ENCODE measurements at regions not wholly inside any gene's neighbourhood (a gene's known extent, or its start where the extent isn't known, plus 50 kb on each side); places are given as distances from the start of the nearest gene placed in this dataset.

DNA sequence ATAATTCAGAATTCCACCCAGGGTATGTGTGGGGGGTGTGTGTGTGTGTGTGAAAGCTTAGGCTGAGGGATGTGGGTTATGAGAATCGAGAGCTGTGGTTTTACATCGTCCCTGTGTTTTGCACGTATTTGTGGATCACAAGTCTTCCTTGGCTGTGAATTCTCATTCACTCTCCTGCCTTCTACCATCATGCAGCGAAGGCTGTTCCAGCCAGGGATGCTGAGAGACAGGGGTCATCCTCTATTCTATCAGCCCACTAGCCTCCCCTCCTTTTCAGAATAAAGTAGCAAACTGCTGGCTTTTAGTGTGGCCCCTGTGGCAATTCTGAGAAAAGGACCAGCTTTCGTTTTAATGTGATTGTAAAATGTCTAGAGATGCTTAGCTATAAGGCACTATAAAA, 460.6 kb upstream of the NR2F2 start:
- no peak for DNase-seq (ENCODE audit: low spot score)
- no peak for ATAC-seq (ENCODE audit: low read depth)

DNA sequence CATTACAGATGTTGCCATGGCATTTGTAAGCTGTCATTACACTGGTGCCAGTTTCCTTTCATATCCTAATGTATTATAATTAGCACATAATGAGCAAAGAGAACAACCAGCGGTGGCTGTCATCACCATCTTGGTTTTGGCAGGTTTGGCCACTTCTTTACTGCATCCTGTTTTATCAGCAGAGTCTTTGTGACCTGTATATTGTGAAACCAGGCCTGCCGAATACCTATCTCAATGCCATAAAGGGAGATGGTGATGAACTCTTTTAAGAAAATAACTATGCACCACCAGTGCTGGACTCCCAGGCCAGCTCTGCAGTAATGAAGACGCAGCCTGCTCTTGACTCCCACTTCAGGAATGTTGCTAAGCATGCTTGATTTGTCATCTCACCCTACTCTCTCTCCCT, 458.1 kb upstream of the NR2F2 start:
- TF ChIP-seq, protein P1, sequence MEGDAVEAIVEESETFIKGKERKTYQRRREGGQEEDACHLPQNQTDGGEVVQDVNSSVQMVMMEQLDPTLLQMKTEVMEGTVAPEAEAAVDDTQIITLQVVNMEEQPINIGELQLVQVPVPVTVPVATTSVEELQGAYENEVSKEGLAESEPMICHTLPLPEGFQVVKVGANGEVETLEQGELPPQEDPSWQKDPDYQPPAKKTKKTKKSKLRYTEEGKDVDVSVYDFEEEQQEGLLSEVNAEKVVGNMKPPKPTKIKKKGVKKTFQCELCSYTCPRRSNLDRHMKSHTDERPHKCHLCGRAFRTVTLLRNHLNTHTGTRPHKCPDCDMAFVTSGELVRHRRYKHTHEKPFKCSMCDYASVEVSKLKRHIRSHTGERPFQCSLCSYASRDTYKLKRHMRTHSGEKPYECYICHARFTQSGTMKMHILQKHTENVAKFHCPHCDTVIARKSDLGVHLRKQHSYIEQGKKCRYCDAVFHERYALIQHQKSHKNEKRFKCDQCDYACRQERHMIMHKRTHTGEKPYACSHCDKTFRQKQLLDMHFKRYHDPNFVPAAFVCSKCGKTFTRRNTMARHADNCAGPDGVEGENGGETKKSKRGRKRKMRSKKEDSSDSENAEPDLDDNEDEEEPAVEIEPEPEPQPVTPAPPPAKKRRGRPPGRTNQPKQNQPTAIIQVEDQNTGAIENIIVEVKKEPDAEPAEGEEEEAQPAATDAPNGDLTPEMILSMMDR (IDR thresholded peaks at IDR 0.05; ENCODE audit: poor library complexity, severe bottlenecking), result no peak
- DNase-seq (ENCODE audit: low spot score), result peak; percentile 79
- peak; percentile 96 for ATAC-seq (ENCODE audit: low read depth)
- H3K4me3 ChIP-seq (ENCODE audit: severe bottlenecking), result no peak overlapping the region
- peak overlapping the region; percentile 35 for H3K27ac ChIP-seq (ENCODE audit: poor library complexity, severe bottlenecking)
- no peaks in the 10 kb centered on the region for H3K27me3 ChIP-seq (ENCODE audit: insufficient read depth, poor library complexity, severe bottlenecking)
- H3K9me3 ChIP-seq (ENCODE audit: severe bottlenecking), result no peaks in the 10 kb centered on the region
- H3K4me1 ChIP-seq (ENCODE audit: insufficient read depth, poor library complexity, severe bottlenecking), result peaks cover 18% of the 10 kb centered on the region
- no peaks in the 10 kb centered on the region for H3K36me3 ChIP-seq (ENCODE audit: low read depth)

More for the DNA sequence above, 460.6 kb upstream of the NR2F2 start:
- no peaks in the 10 kb centered on the region for H3K36me3 ChIP-seq (ENCODE audit: low read depth)
- no peak overlapping the region for H3K4me3 ChIP-seq (ENCODE audit: severe bottlenecking)
- no peaks in the 10 kb centered on the region for H3K27me3 ChIP-seq (ENCODE audit: insufficient read depth, poor library complexity, severe bottlenecking)
- H3K9me3 ChIP-seq (ENCODE audit: severe bottlenecking), result no peaks in the 10 kb centered on the region
- H3K27ac ChIP-seq (ENCODE audit: poor library complexity, severe bottlenecking), result no peak overlapping the region
- H3K4me1 ChIP-seq (ENCODE audit: insufficient read depth, poor library complexity, severe bottlenecking), result peaks cover 15% of the 10 kb centered on the region
- TF ChIP-seq, protein P1 (IDR thresholded peaks at IDR 0.05; ENCODE audit: poor library complexity, severe bottlenecking), result no peak

DNA sequence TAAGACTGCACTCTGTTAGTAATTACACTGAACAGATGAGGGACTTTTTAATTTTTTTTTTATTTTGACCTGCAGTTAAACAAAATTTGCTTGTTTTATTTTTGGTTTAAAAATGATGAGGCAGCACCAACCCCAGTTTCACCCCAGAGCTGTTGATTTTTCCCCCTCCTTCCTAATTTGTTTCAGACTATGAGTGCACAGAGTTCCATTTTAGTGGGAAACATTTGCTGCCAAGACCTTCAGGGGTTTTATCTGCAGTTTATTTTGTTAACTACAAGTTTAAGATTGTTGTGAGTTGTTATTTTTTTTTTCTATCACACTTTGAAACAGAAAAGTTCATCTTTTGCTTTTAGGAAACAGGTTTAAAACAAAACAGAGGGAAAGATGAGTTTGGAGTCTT, 455.9 kb upstream of the NR2F2 start:
- H3K27me3 ChIP-seq (ENCODE audit: insufficient read depth, poor library complexity, severe bottlenecking), result no peaks in the 10 kb centered on the region
- peaks cover 24% of the 10 kb centered on the region for H3K4me1 ChIP-seq (ENCODE audit: insufficient read depth, poor library complexity, severe bottlenecking)
- no peaks in the 10 kb centered on the region for H3K36me3 ChIP-seq (ENCODE audit: low read depth)
- ATAC-seq (ENCODE audit: low read depth) (no peak), DNase-seq (ENCODE audit: low spot score) (no peak)
- peak overlapping the region; percentile 59 for H3K27ac ChIP-seq (ENCODE audit: poor library complexity, severe bottlenecking)
- H3K4me3 ChIP-seq (ENCODE audit: severe bottlenecking), result no peak overlapping the region
- H3K9me3 ChIP-seq (ENCODE audit: severe bottlenecking), result no peaks in the 10 kb centered on the region
- TF ChIP-seq, protein P1 (IDR thresholded peaks at IDR 0.05; ENCODE audit: poor library complexity, severe bottlenecking), result no peak

DNA sequence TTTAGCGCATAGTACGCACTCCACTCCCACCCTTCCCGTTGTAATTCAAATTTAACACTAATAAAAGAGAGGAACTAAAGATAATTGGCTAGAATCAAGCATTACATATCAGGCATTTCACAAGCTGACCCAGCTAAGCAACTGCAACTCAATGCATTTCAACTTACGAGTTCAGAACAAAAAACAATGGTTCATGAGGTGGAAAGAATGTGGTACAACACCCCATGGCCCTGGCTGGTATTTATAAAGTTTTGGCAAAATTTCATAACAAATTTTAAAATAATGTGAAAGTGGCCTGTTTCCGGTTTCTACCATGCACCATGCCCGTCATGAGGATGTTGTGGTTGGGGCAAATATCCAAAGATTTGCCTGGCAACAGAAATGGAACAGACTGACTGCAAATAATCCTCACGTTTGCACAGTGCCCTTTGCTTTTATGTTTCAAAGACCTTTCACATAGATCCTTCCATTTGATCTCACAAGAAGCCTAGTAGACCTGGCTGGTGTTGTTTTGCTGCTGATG, 455.3 kb upstream of the NR2F2 start:
- Histone ChIP-seq H3K4me1 (ENCODE audit: insufficient read depth, poor library complexity, severe bottlenecking) (peaks cover 24% of the 10 kb centered on the region), H3K27me3 (ENCODE audit: insufficient read depth, poor library complexity, severe bottlenecking) (no peaks in the 10 kb centered on the region), H3K4me3 (ENCODE audit: severe bottlenecking) (no peak overlapping the region), H3K9me3 (ENCODE audit: severe bottlenecking) (no peaks in the 10 kb centered on the region), H3K36me3 (ENCODE audit: low read depth) (no peaks in the 10 kb centered on the region), H3K27ac (ENCODE audit: poor library complexity, severe bottlenecking) (peak overlapping the region; percentile 59)
- ATAC-seq (ENCODE audit: low read depth), result peak; percentile 48
- DNase-seq (ENCODE audit: low spot score), result no peak
- TF ChIP-seq, protein P1 (IDR thresholded peaks at IDR 0.05; ENCODE audit: poor library complexity, severe bottlenecking), result no peak

DNA sequence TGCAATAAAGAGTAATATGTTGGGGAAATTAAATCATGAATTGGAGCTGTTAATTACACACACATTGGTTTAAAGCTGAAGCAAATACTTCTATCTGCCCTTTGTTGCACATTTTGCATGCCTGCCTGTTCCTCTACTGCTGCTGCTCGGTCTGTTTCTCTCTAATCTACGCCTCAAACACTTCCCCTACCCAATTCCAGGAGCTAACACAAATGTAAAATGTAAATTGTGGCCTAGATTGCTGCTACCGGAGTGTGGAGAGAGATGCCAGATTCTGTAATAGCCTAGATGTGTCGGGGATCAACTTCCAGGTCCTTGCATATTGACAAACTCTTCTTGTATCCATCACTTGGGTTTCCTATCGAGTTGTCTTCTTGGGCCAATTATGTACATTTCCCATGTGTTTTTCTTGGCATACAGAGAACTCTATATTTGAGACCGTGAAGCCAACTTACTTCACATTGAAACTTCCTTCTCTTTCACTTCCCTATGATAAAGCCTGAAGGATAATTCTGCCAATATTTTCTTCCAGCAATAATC, 450.4 kb upstream of the NR2F2 start:
- Histone ChIP-seq H3K4me3 (ENCODE audit: severe bottlenecking) (no peak overlapping the region), H3K4me1 (ENCODE audit: insufficient read depth, poor library complexity, severe bottlenecking) (peaks cover 8% of the 10 kb centered on the region), H3K36me3 (ENCODE audit: low read depth) (no peaks in the 10 kb centered on the region), H3K27ac (ENCODE audit: poor library complexity, severe bottlenecking) (no peak overlapping the region), H3K9me3 (ENCODE audit: severe bottlenecking) (no peaks in the 10 kb centered on the region), H3K27me3 (ENCODE audit: insufficient read depth, poor library complexity, severe bottlenecking) (no peaks in the 10 kb centered on the region)
- DNase-seq (ENCODE audit: low spot score) (no peak), ATAC-seq (ENCODE audit: low read depth) (no peak)
- TF ChIP-seq, protein P1 (IDR thresholded peaks at IDR 0.05; ENCODE audit: poor library complexity, severe bottlenecking), result no peak
